ENCODE measurements at regions not wholly inside any gene's neighbourhood (a gene's known extent, or its start where the extent isn't known, plus 50 kb on each side); places are given as distances from the start of the nearest gene placed in this dataset.

- TF ChIP-seq CTCF (IDR thresholded peaks at IDR 0.05) (no peak), POLR2AphosphoS5 (IDR thresholded peaks at IDR 0.05) (no peak), POLR2A (IDR thresholded peaks at IDR 0.05) (no peak)
These were observed 178.7 kb upstream of the FAT1 start for GRCh38 chr4:186902361-186902760.

All from transverse colon (tissue), 4 donors.